ENCODE measurements at regions not wholly inside any gene's neighbourhood (a gene's known extent, or its start where the extent isn't known, plus 50 kb on each side); places are given as distances from the start of the nearest gene placed in this dataset.
"Not testable (repeated sequence)": the region's sequence is repeated elsewhere in the genome, so short reads cannot be mapped to it uniquely, and the experiment has no call there.

- H3K27me3 Mint-ChIP-seq (ENCODE audit: low read depth); H3K9me3 Mint-ChIP-seq; H3K4me3 Mint-ChIP-seq (ENCODE audit: low read depth); H3K36me3 Mint-ChIP-seq (ENCODE audit: low read depth); H3K4me1 Mint-ChIP-seq (ENCODE audit: low read depth); H3K27ac Mint-ChIP-seq; DNase-seq (ENCODE audit: low spot score); intact Hi-C loops (cut with micrococcal nuclease): not testable (repeated sequence)
Observed at GRCh38 chr5:67837225-67837624, 378.3 kb upstream of the PIK3R1 start.

- intact Hi-C loops (cut with micrococcal nuclease); H3K9me3 Mint-ChIP-seq; H3K4me3 Mint-ChIP-seq (ENCODE audit: low read depth); H3K27me3 Mint-ChIP-seq (ENCODE audit: low read depth); H3K36me3 Mint-ChIP-seq (ENCODE audit: low read depth); H3K27ac Mint-ChIP-seq; DNase-seq (ENCODE audit: low spot score); H3K4me1 Mint-ChIP-seq (ENCODE audit: low read depth): not testable (repeated sequence)
Observed at GRCh38 chr5:67836496-67836895, 379.1 kb upstream of the PIK3R1 start.

- intact Hi-C loops (cut with micrococcal nuclease) = no loop called here
- no peak overlapping the region for H3K4me3 Mint-ChIP-seq (ENCODE audit: low read depth)
- H3K27ac Mint-ChIP-seq = no peak overlapping the region
- no peak for DNase-seq (ENCODE audit: low spot score)
- no peaks in the 10 kb centered on the region for H3K4me1 Mint-ChIP-seq (ENCODE audit: low read depth)
- no peaks in the 10 kb centered on the region for H3K27me3 Mint-ChIP-seq (ENCODE audit: low read depth)
- no peaks in the 10 kb centered on the region for H3K9me3 Mint-ChIP-seq
- H3K36me3 Mint-ChIP-seq (ENCODE audit: low read depth) = no peaks in the 10 kb centered on the region
Observed at GRCh38 chr5:67831048-67831447, 384.5 kb upstream of the PIK3R1 start.

- Mint-ChIP-seq H3K4me3 (ENCODE audit: low read depth) (no peak overlapping the region), H3K9me3 (peaks cover 8% of the 10 kb centered on the region), H3K27ac (no peak overlapping the region), H3K27me3 (ENCODE audit: low read depth) (peaks cover 2% of the 10 kb centered on the region), H3K36me3 (ENCODE audit: low read depth) (no peaks in the 10 kb centered on the region), H3K4me1 (ENCODE audit: low read depth) (no peaks in the 10 kb centered on the region)
- intact Hi-C loops (cut with micrococcal nuclease) = no loop called here
- DNase-seq (ENCODE audit: low spot score) = no peak
Observed at GRCh38 chr5:67827541-67827940, 388.0 kb upstream of the PIK3R1 start.

GRCh38 chr5:67824852-67825251 lies 390.7 kb upstream of the PIK3R1 start:
- Mint-ChIP-seq H3K4me1 (ENCODE audit: low read depth) (no peaks in the 10 kb centered on the region), H3K9me3 (peaks cover 8% of the 10 kb centered on the region), H3K36me3 (ENCODE audit: low read depth) (no peaks in the 10 kb centered on the region)

GRCh38 chr5:67817652-67818051 lies 397.9 kb upstream of the PIK3R1 start:
- Mint-ChIP-seq H3K9me3 (no peaks in the 10 kb centered on the region), H3K4me3 (ENCODE audit: low read depth) (no peak overlapping the region), H3K36me3 (ENCODE audit: low read depth) (no peaks in the 10 kb centered on the region), H3K27ac (no peak overlapping the region), H3K4me1 (ENCODE audit: low read depth) (peaks cover 3% of the 10 kb centered on the region), H3K27me3 (ENCODE audit: low read depth) (no peaks in the 10 kb centered on the region)
- intact Hi-C loops (cut with micrococcal nuclease) = no loop called here
- DNase-seq (ENCODE audit: low spot score) = no peak

More at GRCh38 chr5:67824852-67825251, 390.7 kb upstream of the PIK3R1 start:
- peaks cover 2% of the 10 kb centered on the region for H3K27me3 Mint-ChIP-seq (ENCODE audit: low read depth)
- no peak overlapping the region for H3K4me3 Mint-ChIP-seq (ENCODE audit: low read depth)
- intact Hi-C loops (cut with micrococcal nuclease) = no loop called here
- DNase-seq (ENCODE audit: low spot score) = no peak
- H3K27ac Mint-ChIP-seq = no peak overlapping the region

- no peaks in the 10 kb centered on the region for H3K36me3 Mint-ChIP-seq (ENCODE audit: low read depth)
- H3K4me3 Mint-ChIP-seq (ENCODE audit: low read depth) = no peak overlapping the region
- no peaks in the 10 kb centered on the region for H3K27me3 Mint-ChIP-seq (ENCODE audit: low read depth)
- no peak for DNase-seq (ENCODE audit: low spot score)
- no peak overlapping the region for H3K27ac Mint-ChIP-seq
- intact Hi-C loops (cut with micrococcal nuclease) = no loop called here
- H3K4me1 Mint-ChIP-seq (ENCODE audit: low read depth) = peaks cover 3% of the 10 kb centered on the region
- H3K9me3 Mint-ChIP-seq = no peaks in the 10 kb centered on the region
Observed at GRCh38 chr5:67816456-67816855, 399.1 kb upstream of the PIK3R1 start.

GRCh38 chr5:67815455-67816391 lies 399.8 kb upstream of the PIK3R1 start:
- intact Hi-C loops (cut with micrococcal nuclease) = no loop called here
- Mint-ChIP-seq H3K4me3 (ENCODE audit: low read depth) (no peak overlapping the region), H3K27ac (no peak overlapping the region), H3K27me3 (ENCODE audit: low read depth) (no peaks in the 10 kb centered on the region), H3K9me3 (no peaks in the 10 kb centered on the region), H3K4me1 (ENCODE audit: low read depth) (peaks cover 3% of the 10 kb centered on the region), H3K36me3 (ENCODE audit: low read depth) (no peaks in the 10 kb centered on the region)
- DNase-seq (ENCODE audit: low spot score) = no peak

GRCh38 chr5:67814569-67815311 lies 400.8 kb upstream of the PIK3R1 start:
- Mint-ChIP-seq H3K36me3 (ENCODE audit: low read depth) (no peaks in the 10 kb centered on the region), H3K9me3 (no peaks in the 10 kb centered on the region), H3K4me1 (ENCODE audit: low read depth) (peaks cover 3% of the 10 kb centered on the region)

GRCh38 chr5:67813877-67814539 lies 401.5 kb upstream of the PIK3R1 start:
- no peak overlapping the region for H3K4me3 Mint-ChIP-seq (ENCODE audit: low read depth)
- peaks cover 3% of the 10 kb centered on the region for H3K4me1 Mint-ChIP-seq (ENCODE audit: low read depth)
- no peaks in the 10 kb centered on the region for H3K27me3 Mint-ChIP-seq (ENCODE audit: low read depth)
- intact Hi-C loops (cut with micrococcal nuclease) = no loop called here
- H3K36me3 Mint-ChIP-seq (ENCODE audit: low read depth) = no peaks in the 10 kb centered on the region
- no peak for DNase-seq (ENCODE audit: low spot score)
- H3K9me3 Mint-ChIP-seq = no peaks in the 10 kb centered on the region
- H3K27ac Mint-ChIP-seq = no peak overlapping the region

More at GRCh38 chr5:67814569-67815311, 400.8 kb upstream of the PIK3R1 start:
- no peak overlapping the region for H3K4me3 Mint-ChIP-seq (ENCODE audit: low read depth)
- H3K27me3 Mint-ChIP-seq (ENCODE audit: low read depth) = no peaks in the 10 kb centered on the region
- no peak overlapping the region for H3K27ac Mint-ChIP-seq
- no peak for DNase-seq (ENCODE audit: low spot score)
- intact Hi-C loops (cut with micrococcal nuclease) = no loop called here

- no peaks in the 10 kb centered on the region for H3K27me3 Mint-ChIP-seq (ENCODE audit: low read depth)
- no peak overlapping the region for H3K27ac Mint-ChIP-seq
- DNase-seq (ENCODE audit: low spot score) = no peak
- intact Hi-C loops (cut with micrococcal nuclease) = no loop called here
- no peak overlapping the region for H3K4me3 Mint-ChIP-seq (ENCODE audit: low read depth)
- H3K4me1 Mint-ChIP-seq (ENCODE audit: low read depth) = no peaks in the 10 kb centered on the region
- no peaks in the 10 kb centered on the region for H3K9me3 Mint-ChIP-seq
- no peaks in the 10 kb centered on the region for H3K36me3 Mint-ChIP-seq (ENCODE audit: low read depth)
Observed at GRCh38 chr5:67809589-67809988, 406.0 kb upstream of the PIK3R1 start.

- Mint-ChIP-seq H3K9me3 (no peaks in the 10 kb centered on the region), H3K4me3 (ENCODE audit: low read depth) (no peak overlapping the region), H3K4me1 (ENCODE audit: low read depth) (no peaks in the 10 kb centered on the region), H3K36me3 (ENCODE audit: low read depth) (no peaks in the 10 kb centered on the region), H3K27me3 (ENCODE audit: low read depth) (no peaks in the 10 kb centered on the region), H3K27ac (no peak overlapping the region)
- DNase-seq (ENCODE audit: low spot score) = no peak
- intact Hi-C loops (cut with micrococcal nuclease) = no loop called here
Observed at GRCh38 chr5:67808340-67808739, 407.2 kb upstream of the PIK3R1 start.
